Neuronal stem cell (in vitro differentiated cells): ENCODE measurements at regions not wholly inside any gene's neighbourhood (a gene's known extent, or its start where the extent isn't known, plus 50 kb on each side); places are given as distances from the start of the nearest gene placed in this dataset.

Source experiments
- DNase-seq: peaks from one replicate; pipeline ENCODE4 v3.0.0-alpha.2; 2013; ENCODE audit warnings: low spot score
- H2AFZ ChIP-seq: one replicate; pipeline ENCODE4 v1.6.1; 2013; ENCODE audit warnings: mild to moderate bottlenecking, low read length, inconsistent platforms
- H2AK5ac ChIP-seq: 2 replicates; pipeline ENCODE4 v1.6.1; 2013; ENCODE audit warnings: low read depth, mild to moderate bottlenecking, inconsistent platforms, low read length, moderate library complexity, mixed read lengths
- H2BK120ac ChIP-seq: 2 replicates; pipeline ENCODE4 v1.6.1; 2013; ENCODE audit warnings: low read depth, mild to moderate bottlenecking, inconsistent platforms, low read length, moderate library complexity, mixed read lengths
- H2BK12ac ChIP-seq: one replicate; pipeline ENCODE4 v1.6.1; 2013; ENCODE audit warnings: low read length, inconsistent platforms
- H2BK15ac ChIP-seq: 2 replicates; pipeline ENCODE4 v1.6.1; 2013; ENCODE audit warnings: mild to moderate bottlenecking, low read length, inconsistent platforms, mixed read lengths
- H2BK5ac ChIP-seq: one replicate; pipeline ENCODE4 v1.6.1; 2013; ENCODE audit warnings: inconsistent platforms, mild to moderate bottlenecking, low read length, moderate library complexity
- H3K14ac ChIP-seq: one replicate; pipeline ENCODE4 v1.6.1; 2013; ENCODE audit warnings: low read length, inconsistent platforms
- H3K18ac ChIP-seq: 2 replicates; pipeline ENCODE4 v1.6.1; 2013; ENCODE audit warnings: low read length, inconsistent platforms
- H3K23ac ChIP-seq: 2 replicates; pipeline ENCODE4 v1.6.1; 2013; ENCODE audit warnings: low read depth, mild to moderate bottlenecking, mixed read lengths, low read length, inconsistent platforms; ENCODE audit not compliant: poor library complexity
- H3K27ac ChIP-seq: replicated peaks from 3 replicates; pipeline ENCODE4 v1.5.1; 2013; ENCODE audit warnings: low read length, inconsistent platforms
- H3K27me3 ChIP-seq, 3 experiments: 2 replicates each; pipeline ENCODE4 v1.6.1; 2013; ENCODE audit warnings: low read length in 3 of 3, mild to moderate bottlenecking in 2 of 3, inconsistent platforms in 1 of 3, low read depth in 1 of 3, mixed read lengths in 1 of 3, moderate library complexity in 1 of 3; ENCODE audit not compliant: control insufficient read depth in 3 of 3, insufficient read depth in 3 of 3
- H3K36me3 ChIP-seq, 2 donors: replicated peaks in 1 of 2; 2 replicates each; pipeline ENCODE4 v1.6.1; 2013; ENCODE audit warnings: low read length in 2 of 2; ENCODE audit not compliant: control insufficient read depth in 2 of 2, insufficient read depth in 2 of 2
- H3K4ac ChIP-seq: 2 replicates; pipeline ENCODE4 v1.6.1; 2013; ENCODE audit warnings: inconsistent platforms, mild to moderate bottlenecking, low read length, moderate library complexity
- H3K4me1 ChIP-seq, 2 donors: 1 replicate in 1 of 2; 2 replicates in 1 of 2; pipeline ENCODE4 v1.6.1; 2013; ENCODE audit warnings: low read length in 2 of 2, low read depth in 1 of 2; ENCODE audit not compliant: control insufficient read depth in 2 of 2, insufficient read depth in 1 of 2
- H3K4me2 ChIP-seq: one replicate; pipeline ENCODE4 v1.6.1; 2013; ENCODE audit warnings: mild to moderate bottlenecking, low read length, inconsistent platforms; ENCODE audit not compliant: insufficient read depth, poor library complexity, severe bottlenecking
- H3K4me3 ChIP-seq, 2 donors: 2 replicates each; pipeline ENCODE4 v1.5.1; 2013; ENCODE audit warnings: low read length in 2 of 2, mild to moderate bottlenecking in 2 of 2, inconsistent platforms in 1 of 2, moderate library complexity in 1 of 2
- H3K79me1 ChIP-seq: one replicate; pipeline ENCODE4 v1.6.1; 2013; ENCODE audit warnings: low read depth, mild to moderate bottlenecking, inconsistent platforms, low read length, moderate library complexity
- H3K9ac ChIP-seq: one replicate; pipeline ENCODE4 v1.6.1; 2013; ENCODE audit warnings: mild to moderate bottlenecking, low read depth, low read length, inconsistent platforms; ENCODE audit not compliant: poor library complexity
- H3K9me3 ChIP-seq, 2 donors: replicated peaks in 1 of 2; 2 replicates each; pipeline versions ENCODE3 to v1.6.1; 2013; ENCODE audit warnings: low read length in 2 of 2, mild to moderate bottlenecking in 2 of 2, inconsistent platforms in 1 of 2, low read depth in 1 of 2, mixed read lengths in 1 of 2, moderate library complexity in 1 of 2; ENCODE audit not compliant: control insufficient read depth in 2 of 2, insufficient read depth in 1 of 2
- H4K8ac ChIP-seq: one replicate; pipeline ENCODE4 v1.6.1; 2013; ENCODE audit warnings: low read depth, mild to moderate bottlenecking, inconsistent platforms, low read length, moderate library complexity
- H4K91ac ChIP-seq: one replicate; pipeline ENCODE4 v1.6.1; 2013; ENCODE audit warnings: low read length, low read depth, mild to moderate bottlenecking, inconsistent platforms; ENCODE audit not compliant: poor library complexity
- WGBS, 2 donors: extraction: QIAGEN DNeasy Blood & Tissue Kit; methylation state at CpG; one replicate each; pipeline ENCODE4 v1.1.7; 2013; ENCODE audit warnings: missing lambda C conversion rate in 2 of 2, mixed read lengths in 1 of 2; ENCODE audit not compliant: insufficient read length in 2 of 2, insufficient replicate concordance in 1 of 2; ENCODE audit errors: extremely low coverage in 2 of 2; 5-methylcytosine and 5-hydroxymethylcytosine counted together

- Histone ChIP-seq H3K14ac (no peak overlapping the region), H3K36me3 (no peaks in the 10 kb centered on the region), H3K18ac (no peak overlapping the region), H2AFZ (no peak overlapping the region), H4K91ac (no peak overlapping the region), H3K4me1 (no peaks in the 10 kb centered on the region), H3K4me2 (no peak overlapping the region), H2BK12ac (no peak overlapping the region), H4K8ac (no peak overlapping the region), H3K9me3 (no peaks in the 10 kb centered on the region), H2BK5ac (no peak overlapping the region), H3K79me1 (no peaks in the 10 kb centered on the region), H2BK15ac (no peak overlapping the region), H3K9ac (no peak overlapping the region), H3K4me3 (no peak overlapping the region), H3K23ac (no peak overlapping the region), H3K27me3 (peaks cover 0 to 13% (median 0%) of the 10 kb centered on the region in 3 experiments), H3K4ac (no peak overlapping the region), H2AK5ac (no peak overlapping the region), H2BK120ac (no peak overlapping the region), H3K27ac (no peak overlapping the region)
- no CpG with 5 or more reads among the region's 3 CpGs for WGBS, 2 donors
- no peak for DNase-seq
Observed at GRCh38 chr2:176388861-176389260, 119.6 kb downstream of the MTX2 start.

DNA sequence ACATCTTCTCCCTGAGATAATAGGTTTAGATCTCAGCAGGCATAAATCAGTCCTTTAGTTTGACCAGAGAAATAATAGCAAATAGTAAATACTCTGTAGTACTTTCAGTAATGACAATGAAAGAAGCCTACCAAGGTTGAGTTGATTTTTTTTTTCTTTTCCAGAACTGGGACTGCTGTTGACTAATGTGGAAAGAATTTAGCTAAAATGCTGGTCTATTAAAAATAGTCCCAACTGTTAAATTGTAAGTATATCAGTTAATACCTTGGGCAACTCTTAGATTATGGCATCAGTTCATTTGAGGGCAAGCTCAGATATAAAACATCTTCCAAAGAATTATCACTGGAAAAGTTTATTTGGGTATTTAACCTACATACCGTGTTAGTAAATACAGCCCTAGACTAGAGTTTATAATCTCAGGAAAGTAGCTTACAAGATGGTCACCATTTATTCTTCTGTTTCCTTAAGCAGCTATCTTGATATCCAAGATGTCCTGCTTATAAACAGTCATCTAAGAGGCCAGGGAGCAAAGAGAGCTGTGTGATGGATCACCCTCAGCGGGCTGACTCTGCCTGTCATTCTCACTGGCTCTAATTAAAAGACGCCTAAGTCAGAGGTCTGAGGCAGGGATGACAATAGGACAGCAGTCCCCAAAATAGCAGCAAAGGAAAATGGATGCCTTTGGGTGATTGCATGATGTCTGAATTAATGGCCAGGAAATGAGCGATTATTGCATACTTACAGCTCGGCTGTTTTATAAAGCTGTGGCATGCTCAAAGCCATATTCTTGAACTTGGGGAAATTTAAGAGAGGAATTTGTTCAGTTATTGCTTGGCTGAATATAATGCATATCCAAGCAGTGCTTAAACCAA is 121.3 kb downstream of the MTX2 start:
- Histone ChIP-seq H3K27me3 (peaks cover 0 to 8% (median 0%) of the 10 kb centered on the region in 3 experiments), H2AK5ac (no peak overlapping the region), H2BK120ac (no peak overlapping the region), H3K9ac (no peak overlapping the region), H3K79me1 (no peaks in the 10 kb centered on the region), H3K9me3 (no peaks in the 10 kb centered on the region), H2BK5ac (no peak overlapping the region), H3K23ac (no peak overlapping the region), H4K91ac (no peak overlapping the region), H3K4ac (no peak overlapping the region), H3K4me3 (no peak overlapping the region), H3K14ac (no peak overlapping the region), H4K8ac (no peak overlapping the region), H3K18ac (no peak overlapping the region), H3K4me1 (no peaks in the 10 kb centered on the region), H2AFZ (no peak overlapping the region), H3K36me3 (no peaks in the 10 kb centered on the region), H3K27ac (no peak overlapping the region), H2BK15ac (no peak overlapping the region), H2BK12ac (no peak overlapping the region), H3K4me2 (no peak overlapping the region)
- no CpG with 5 or more reads among the region's 5 CpGs for WGBS, 2 donors
- no peak for DNase-seq

- WGBS, 2 donors: no CpG with 5 or more reads among the region's 1 CpG
- H3K4me3 ChIP-seq: no peak overlapping the region
Observed at GRCh38 chr2:176391148-176391419, 121.8 kb downstream of the MTX2 start.

DNA sequence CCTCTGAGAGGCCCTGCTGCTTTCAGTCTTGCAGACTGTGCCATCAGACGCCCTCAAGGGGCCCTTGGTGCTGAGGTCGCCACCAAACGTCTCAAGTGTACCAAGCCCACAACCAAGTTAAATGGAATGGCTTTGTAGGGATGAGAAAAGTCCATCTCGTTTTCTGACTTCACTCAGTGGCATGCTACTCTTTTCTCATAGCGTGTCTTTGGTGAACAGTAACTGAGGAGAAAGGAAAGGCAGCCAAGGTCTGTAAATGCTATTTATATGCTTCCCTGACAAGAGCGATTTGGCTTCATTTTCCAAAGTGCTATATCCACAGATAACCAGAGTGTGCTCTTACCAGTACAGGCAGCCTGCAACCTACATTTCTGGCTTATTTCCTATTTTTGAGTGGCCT is 123.0 kb downstream of the MTX2 start:
- Histone ChIP-seq H3K79me1 (no peaks in the 10 kb centered on the region), H4K8ac (no peak overlapping the region), H3K27me3 (peaks cover 0 to 1% (median 0%) of the 10 kb centered on the region in 3 experiments), H3K9me3 (no peaks in the 10 kb centered on the region), H3K4me3 (no peak overlapping the region), H3K36me3 (no peaks in the 10 kb centered on the region), H2AK5ac (no peak overlapping the region), H3K4me1 (no peaks in the 10 kb centered on the region), H3K27ac (no peak overlapping the region), H2BK5ac (no peak overlapping the region), H3K14ac (no peak overlapping the region), H3K18ac (no peak overlapping the region), H3K23ac (no peak overlapping the region), H3K4ac (no peak overlapping the region), H2BK15ac (no peak overlapping the region), H3K9ac (no peak overlapping the region), H4K91ac (no peak overlapping the region), H2AFZ (no peak overlapping the region), H2BK12ac (no peak overlapping the region), H2BK120ac (no peak overlapping the region), H3K4me2 (no peak overlapping the region)
- DNase-seq: no peak
- no CpG with 5 or more reads among the region's 6 CpGs for WGBS, 2 donors

More at GRCh38 chr2:176391148-176391419, 121.8 kb downstream of the MTX2 start:
- Histone ChIP-seq H3K4me1 (no peaks in the 10 kb centered on the region), H3K27ac (no peak overlapping the region), H4K8ac (no peak overlapping the region), H3K36me3 (no peaks in the 10 kb centered on the region), H2BK15ac (no peak overlapping the region), H2BK5ac (no peak overlapping the region), H3K27me3 (peaks cover 0 to 3% (median 0%) of the 10 kb centered on the region in 3 experiments), H2BK12ac (no peak overlapping the region), H2AFZ (no peak overlapping the region), H3K18ac (no peak overlapping the region), H3K79me1 (no peaks in the 10 kb centered on the region), H3K4ac (no peak overlapping the region), H3K4me2 (no peak overlapping the region), H4K91ac (no peak overlapping the region), H3K9ac (no peak overlapping the region), H3K23ac (no peak overlapping the region), H2AK5ac (no peak overlapping the region), H3K9me3 (no peaks in the 10 kb centered on the region), H3K14ac (no peak overlapping the region), H2BK120ac (no peak overlapping the region)
- no peak for DNase-seq
